ENCODE measurements at regions not wholly inside any gene's neighbourhood (a gene's known extent, or its start where the extent isn't known, plus 50 kb on each side); places are given as distances from the start of the nearest gene placed in this dataset.
"Not testable (repeated sequence)": the region's sequence is repeated elsewhere in the genome, so short reads cannot be mapped to it uniquely, and the experiment has no call there.

DNA sequence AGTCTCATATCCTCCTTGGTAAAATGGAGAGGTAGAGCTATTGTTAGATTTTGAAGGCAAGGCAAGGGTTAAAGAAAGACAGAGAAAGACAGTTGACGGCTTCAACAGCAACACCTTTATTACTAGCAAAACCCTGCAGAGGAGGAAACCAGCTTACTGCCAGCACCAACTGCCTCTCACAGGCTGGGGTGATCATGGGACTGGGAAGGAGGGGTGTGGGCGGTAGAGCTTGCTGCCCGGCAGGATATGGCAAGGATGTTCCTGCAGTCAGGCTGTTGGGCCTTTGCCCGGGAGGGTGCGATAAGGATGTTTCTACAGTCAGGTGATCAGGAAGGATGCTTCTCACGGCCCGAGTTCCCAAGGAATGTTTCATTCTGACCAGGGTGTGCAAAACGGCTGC is 310.0 kb downstream of the FOXD4L4 start:
- H3K4me1 ChIP-seq; intact Hi-C loops (cut with micrococcal nuclease); DNase-seq; H3K36me3 ChIP-seq; H3K4me3 ChIP-seq; H3K27me3 ChIP-seq (ENCODE audit: low read depth); H3K9me3 ChIP-seq (replicated peaks); H3K27ac ChIP-seq (replicated peaks): not testable (repeated sequence)

DNA sequence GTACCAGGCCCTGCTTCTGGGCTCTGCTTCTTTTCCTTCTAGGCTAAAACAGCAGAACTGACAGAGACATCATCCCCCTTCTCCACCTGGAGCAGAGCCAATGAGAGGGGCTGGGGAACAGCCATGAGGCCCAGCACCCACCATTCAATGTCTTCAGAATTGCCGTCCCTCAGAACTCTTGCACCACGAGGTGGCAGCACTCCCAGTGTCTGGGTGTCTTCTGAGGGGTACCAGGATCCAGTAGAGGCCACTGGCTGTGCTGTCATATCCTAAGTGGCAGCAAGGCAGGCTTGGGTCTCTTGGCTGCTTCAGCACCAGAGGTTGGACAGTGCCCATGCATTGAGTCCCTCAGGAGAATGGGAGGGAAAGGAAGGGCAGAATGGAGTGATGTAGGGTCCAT is 312.8 kb downstream of the FOXD4L4 start:
- intact Hi-C loops (cut with micrococcal nuclease); H3K9me3 ChIP-seq (replicated peaks); DNase-seq; H3K27me3 ChIP-seq (ENCODE audit: low read depth); H3K27ac ChIP-seq (replicated peaks); H3K36me3 ChIP-seq; H3K4me3 ChIP-seq; H3K4me1 ChIP-seq: not testable (repeated sequence)

- H3K4me3 ChIP-seq; H3K27me3 ChIP-seq (ENCODE audit: low read depth); DNase-seq; intact Hi-C loops (cut with micrococcal nuclease); H3K36me3 ChIP-seq; H3K4me1 ChIP-seq; H3K9me3 ChIP-seq (replicated peaks); H3K27ac ChIP-seq (replicated peaks): not testable (repeated sequence)
Measured at GRCh38 chr9:66054705-66055104, 317.8 kb downstream of the FOXD4L4 start.

- H3K27ac ChIP-seq (replicated peaks); DNase-seq; H3K36me3 ChIP-seq; H3K27me3 ChIP-seq (ENCODE audit: low read depth); H3K9me3 ChIP-seq (replicated peaks); H3K4me1 ChIP-seq; intact Hi-C loops (cut with micrococcal nuclease); H3K4me3 ChIP-seq: not testable (repeated sequence)
Measured at GRCh38 chr9:66060681-66061080, 323.7 kb downstream of the FOXD4L4 start.

DNA sequence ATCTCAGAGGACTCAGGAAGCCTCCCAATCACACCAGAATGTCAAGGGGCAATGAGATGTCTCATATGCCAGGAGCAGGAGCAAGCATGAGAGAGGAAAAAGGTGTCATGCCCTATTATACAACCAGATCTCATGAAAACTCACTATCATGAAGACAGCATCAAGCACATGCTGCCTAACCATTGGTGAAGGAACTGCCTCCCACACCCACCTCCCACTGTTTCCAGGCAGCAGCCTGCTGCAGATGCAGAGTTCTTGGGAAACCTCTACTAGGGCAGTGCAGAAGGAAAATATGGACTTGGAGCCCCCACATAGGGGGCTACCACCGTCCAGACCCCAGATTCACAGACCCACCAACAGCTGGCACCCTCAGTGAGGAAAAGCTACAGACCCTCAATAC is 326.9 kb downstream of the FOXD4L4 start:
- H3K27ac ChIP-seq (replicated peaks); H3K9me3 ChIP-seq (replicated peaks); H3K36me3 ChIP-seq; H3K4me1 ChIP-seq; DNase-seq; H3K27me3 ChIP-seq (ENCODE audit: low read depth); H3K4me3 ChIP-seq; intact Hi-C loops (cut with micrococcal nuclease): not testable (repeated sequence)

GRCh38 chr9:66065735-66066134 is 328.8 kb downstream of the FOXD4L4 start:
- intact Hi-C loops (cut with micrococcal nuclease); H3K9me3 ChIP-seq (replicated peaks); H3K27me3 ChIP-seq (ENCODE audit: low read depth); H3K4me1 ChIP-seq; H3K4me3 ChIP-seq; H3K27ac ChIP-seq (replicated peaks); H3K36me3 ChIP-seq: not testable (repeated sequence)
- peak; percentile 15 for DNase-seq

DNA sequence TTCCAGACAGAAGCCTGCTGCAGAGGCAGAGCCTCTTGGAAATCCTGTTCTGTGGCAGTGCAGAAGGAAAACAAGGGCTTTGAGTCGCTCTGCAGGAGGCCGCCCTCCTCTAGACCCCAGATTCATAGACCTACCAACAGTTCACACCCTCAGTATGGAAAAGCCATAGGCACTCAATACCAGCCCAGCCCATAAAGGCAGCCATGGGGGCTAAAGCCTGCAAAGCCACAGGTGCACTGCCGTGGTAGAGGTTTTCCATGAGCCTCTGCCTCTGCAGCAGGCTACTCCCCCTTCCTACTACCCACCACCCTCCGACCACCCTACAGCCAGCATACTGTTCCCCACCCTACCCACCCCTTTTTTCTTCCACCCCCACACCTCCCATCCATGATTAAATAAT is 330.3 kb downstream of the FOXD4L4 start:
- DNase-seq = peak; percentile 11
- intact Hi-C loops (cut with micrococcal nuclease); H3K27me3 ChIP-seq (ENCODE audit: low read depth); H3K4me1 ChIP-seq; H3K27ac ChIP-seq (replicated peaks); H3K9me3 ChIP-seq (replicated peaks); H3K36me3 ChIP-seq; H3K4me3 ChIP-seq: not testable (repeated sequence)

- H3K36me3 ChIP-seq; H3K9me3 ChIP-seq (replicated peaks); intact Hi-C loops (cut with micrococcal nuclease); H3K27me3 ChIP-seq (ENCODE audit: low read depth); DNase-seq; H3K27ac ChIP-seq (replicated peaks); H3K4me1 ChIP-seq; H3K4me3 ChIP-seq: not testable (repeated sequence)
Measured at GRCh38 chr9:66068451-66068989, 331.6 kb downstream of the FOXD4L4 start.

- intact Hi-C loops (cut with micrococcal nuclease); H3K4me1 ChIP-seq; H3K27me3 ChIP-seq (ENCODE audit: low read depth); H3K36me3 ChIP-seq; H3K9me3 ChIP-seq (replicated peaks); H3K4me3 ChIP-seq; H3K27ac ChIP-seq (replicated peaks): not testable (repeated sequence)
- peak; percentile 10 for DNase-seq
Measured at GRCh38 chr9:66069025-66069424, 332.1 kb downstream of the FOXD4L4 start.

GRCh38 chr9:66073111-66073510 is 336.2 kb downstream of the FOXD4L4 start:
- intact Hi-C loops (cut with micrococcal nuclease); DNase-seq; H3K9me3 ChIP-seq (replicated peaks); H3K4me3 ChIP-seq; H3K27me3 ChIP-seq (ENCODE audit: low read depth); H3K36me3 ChIP-seq; H3K4me1 ChIP-seq; H3K27ac ChIP-seq (replicated peaks): not testable (repeated sequence)

GRCh38 chr9:66082811-66083210 is 345.9 kb downstream of the FOXD4L4 start:
- H3K27me3 ChIP-seq (ENCODE audit: low read depth); H3K4me3 ChIP-seq; H3K27ac ChIP-seq (replicated peaks); intact Hi-C loops (cut with micrococcal nuclease); H3K9me3 ChIP-seq (replicated peaks); DNase-seq; H3K36me3 ChIP-seq; H3K4me1 ChIP-seq: not testable (repeated sequence)
